ENCODE measurements at regions not wholly inside any gene's neighbourhood (a gene's known extent, or its start where the extent isn't known, plus 50 kb on each side); places are given as distances from the start of the nearest gene placed in this dataset.

- TF ChIP-seq USF2 (CRISPR knock-in tag; IDR thresholded peaks at IDR 0.05) (no peak), SREBF2 (CRISPR knock-in tag; IDR thresholded peaks at IDR 0.05) (no peak), CBFB (CRISPR knock-in tag; IDR thresholded peaks at IDR 0.05) (no peak), ZBTB33 (CRISPR knock-in tag; IDR thresholded peaks at IDR 0.05) (no peak), TEAD2 (tag; IDR thresholded peaks at IDR 0.05) (no peak), ZBTB9 (CRISPR knock-in tag; IDR thresholded peaks at IDR 0.05) (no peak), KLF16 (IDR thresholded peaks at IDR 0.05) (no peak), POLR2AphosphoS5 (IDR thresholded peaks at IDR 0.05; ENCODE audit: control insufficient read depth, insufficient read depth, low read depth, low read length) (no peak), PCBP1 (IDR thresholded peaks at IDR 0.05; ENCODE audit: low read depth, low read length, poor library complexity, severe bottlenecking) (no peak), POLR2A (conservative IDR thresholded peaks at IDR 0.05) (no peak), KDM1A (IDR thresholded peaks at IDR 0.05) (no peak), JUND (IDR thresholded peaks at IDR 0.05; ENCODE audit: borderline replicate concordance, low read depth, low read length) (no peak), JUND (tag; IDR thresholded peaks at IDR 0.05; ENCODE audit: borderline replicate concordance, low read depth, low read length) (no peak), ZNF830 (CRISPR knock-in tag; IDR thresholded peaks at IDR 0.05) (no peak), SRF (CRISPR knock-in tag; IDR thresholded peaks at IDR 0.05) (no peak)
Measured at GRCh38 chr3:40780925-40781406, 256.2 kb downstream of the ZNF621 start.
